HepG2 (cell line): ENCODE measurements at regions not wholly inside any gene's neighbourhood (a gene's known extent, or its start where the extent isn't known, plus 50 kb on each side); places are given as distances from the start of the nearest gene placed in this dataset.

Experiments used
- JUNB ChIP-seq: sonication (generic); formaldehyde crosslinking; IDR thresholded peaks from 2 replicates; pipeline ENCODE4 v1.8.0; 2022; ENCODE audit warnings: missing genetic modification reagents, mild to moderate bottlenecking, borderline replicate concordance
- ZBTB34 ChIP-seq: sonication (generic); formaldehyde crosslinking; IDR thresholded peaks from 2 replicates; pipeline ENCODE4 v1.8.0; 2022; ENCODE audit warnings: mild to moderate bottlenecking, missing genetic modification reagents
- TF ChIP-seq, protein P1 (sequence below): sonication (generic); formaldehyde crosslinking; IDR thresholded peaks from 2 replicates; pipeline ENCODE4 v1.8.1; 2023; ENCODE audit warnings: missing genetic modification reagents, mild to moderate bottlenecking, borderline replicate concordance

GRCh38 chr15:38202361-38202760 lies 50.3 kb upstream of the SPRED1 start (continued):
- TF ChIP-seq, protein P1, sequence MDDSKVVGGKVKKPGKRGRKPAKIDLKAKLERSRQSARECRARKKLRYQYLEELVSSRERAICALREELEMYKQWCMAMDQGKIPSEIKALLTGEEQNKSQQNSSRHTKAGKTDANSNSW (CRISPR knock-in tag), result no peak
- TF ChIP-seq ZBTB34 (CRISPR knock-in tag) (no peak), JUNB (CRISPR knock-in tag) (no peak)
- TF ChIP-seq, all 625 proteins: peak for 0
